Astrocyte of the spinal cord (primary cell): ENCODE measurements at regions not wholly inside any gene's neighbourhood (a gene's known extent, or its start where the extent isn't known, plus 50 kb on each side); places are given as distances from the start of the nearest gene placed in this dataset.

ENCODE experiments used
- DNase-seq: peaks from one replicate; pipeline ENCODE4 v3.0.0; 2011; ENCODE audit warnings: low read depth, low spot score
- H3K4me3 ChIP-seq: 2 replicates; pipeline ENCODE4 v1.5.1; 2011; ENCODE audit warnings: low read depth, mild to moderate bottlenecking, low read length, moderate library complexity
- CTCF ChIP-seq: IDR thresholded peaks from 2 replicates; pipeline ENCODE4 v1.5.1; 2012; ENCODE audit warnings: low read depth, mild to moderate bottlenecking, low read length, inconsistent platforms
- in situ Hi-C: cut with HindIII; loops from 2 replicates; pipeline ENCODE4 v1.10.0; 2017; ENCODE audit warnings: low sequenced_read_pairs

GRCh38 chr7:28267012-28267411 is 86.4 kb upstream of the JAZF1 start:
- no peak for DNase-seq
- H3K4me3 ChIP-seq, result no peak overlapping the region
- no peak for TF ChIP-seq CTCF
- in situ Hi-C loops, result no loop called here

- TF ChIP-seq CTCF, result no peak
- DNase-seq, result no peak
These were observed 89.2 kb upstream of the JAZF1 start for GRCh38 chr7:28269700-28270361.

GRCh38 chr7:28270536-28270935 is 89.9 kb upstream of the JAZF1 start:
- in situ Hi-C loops, result no loop called here
- no peak overlapping the region for H3K4me3 ChIP-seq
- no peak for DNase-seq
- TF ChIP-seq CTCF, result no peak

More at GRCh38 chr7:28269700-28270361, 89.2 kb upstream of the JAZF1 start:
- no peak overlapping the region for H3K4me3 ChIP-seq
- in situ Hi-C loops, result no loop called here

- in situ Hi-C loops, result no loop called here
- no peak overlapping the region for H3K4me3 ChIP-seq
- TF ChIP-seq CTCF, result peak; percentile 86
- peak; percentile 59 for DNase-seq
These were observed 91.9 kb upstream of the JAZF1 start for GRCh38 chr7:28272461-28272877.

GRCh38 chr7:28276298-28276697 is 95.7 kb upstream of the JAZF1 start:
- in situ Hi-C loops, result no loop called here
- no peak for TF ChIP-seq CTCF

GRCh38 chr7:28277364-28277763 is 96.8 kb upstream of the JAZF1 start:
- DNase-seq, result no peak
- H3K4me3 ChIP-seq, result no peak overlapping the region
- TF ChIP-seq CTCF, result no peak
- in situ Hi-C loops, result no loop called here

More at GRCh38 chr7:28276298-28276697, 95.7 kb upstream of the JAZF1 start:
- no peak overlapping the region for H3K4me3 ChIP-seq
- DNase-seq, result no peak

GRCh38 chr7:28277958-28278357 is 97.4 kb upstream of the JAZF1 start:
- TF ChIP-seq CTCF, result no peak
- no peak overlapping the region for H3K4me3 ChIP-seq
- in situ Hi-C loops, result no loop called here
- DNase-seq, result no peak
